ENCODE measurements at regions not wholly inside any gene's neighbourhood (a gene's known extent, or its start where the extent isn't known, plus 50 kb on each side); places are given as distances from the start of the nearest gene placed in this dataset.

GRCh38 chr10:98320486-98321185 is 52.6 kb upstream of the LOXL4 start:
- TF ChIP-seq CTCF (IDR thresholded peaks at IDR 0.05; ENCODE audit: low read length) (no peak), EZH2 (IDR thresholded peaks at IDR 0.05; ENCODE audit: borderline replicate concordance, low read length) (no peak)
